ENCODE measurements at regions not wholly inside any gene's neighbourhood (a gene's known extent, or its start where the extent isn't known, plus 50 kb on each side); places are given as distances from the start of the nearest gene placed in this dataset.

DNA sequence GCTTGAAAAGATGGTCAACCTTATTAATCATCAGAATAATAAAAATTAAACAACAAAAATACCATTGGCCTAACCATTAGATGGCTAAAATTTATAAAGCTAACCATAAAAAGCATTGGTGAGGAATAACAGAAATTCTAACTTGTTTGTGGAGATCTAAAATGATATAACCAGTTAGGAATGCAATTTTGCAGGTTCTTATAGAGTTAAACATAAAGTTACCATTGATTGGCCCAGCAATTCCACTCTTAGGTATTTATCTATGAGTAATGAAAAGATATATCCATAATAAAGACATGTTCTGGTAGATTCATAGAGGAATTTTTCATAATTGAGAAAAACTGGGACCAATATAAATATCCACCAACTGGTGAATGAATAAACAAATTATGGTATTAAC, 1098.6 kb downstream of the FSCB start:
- TF ChIP-seq ZNF488 (tag by site-specific recombination; IDR thresholded peaks at IDR 0.05) (no peak), CTCF (tag by site-specific recombination; IDR thresholded peaks at IDR 0.05) (no peak), ZBTB8A (tag by site-specific recombination; IDR thresholded peaks at IDR 0.05) (no peak), ZNF529 (tag by site-specific recombination; IDR thresholded peaks at IDR 0.05; ENCODE audit: insufficient replicate concordance) (no peak), ZNF140 (tag by site-specific recombination; IDR thresholded peaks at IDR 0.05) (no peak), ZFHX2 (tag by site-specific recombination; conservative IDR thresholded peaks at IDR 0.05) (no peak), ZNF132 (tag by site-specific recombination; IDR thresholded peaks at IDR 0.05; ENCODE audit: borderline replicate concordance) (no peak), ZNF701 (tag by site-specific recombination; IDR thresholded peaks at IDR 0.05) (no peak), PATZ1 (tag by site-specific recombination; IDR thresholded peaks at IDR 0.05) (no peak)
- TF ChIP-seq, protein P1, sequence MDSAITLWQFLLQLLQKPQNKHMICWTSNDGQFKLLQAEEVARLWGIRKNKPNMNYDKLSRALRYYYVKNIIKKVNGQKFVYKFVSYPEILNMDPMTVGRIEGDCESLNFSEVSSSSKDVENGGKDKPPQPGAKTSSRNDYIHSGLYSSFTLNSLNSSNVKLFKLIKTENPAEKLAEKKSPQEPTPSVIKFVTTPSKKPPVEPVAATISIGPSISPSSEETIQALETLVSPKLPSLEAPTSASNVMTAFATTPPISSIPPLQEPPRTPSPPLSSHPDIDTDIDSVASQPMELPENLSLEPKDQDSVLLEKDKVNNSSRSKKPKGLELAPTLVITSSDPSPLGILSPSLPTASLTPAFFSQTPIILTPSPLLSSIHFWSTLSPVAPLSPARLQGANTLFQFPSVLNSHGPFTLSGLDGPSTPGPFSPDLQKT (IDR thresholded peaks at IDR 0.05; ENCODE audit: borderline replicate concordance, low read depth, low read length), result no peak

Measured in HEK293 (cell line).